ENCODE measurements at regions not wholly inside any gene's neighbourhood (a gene's known extent, or its start where the extent isn't known, plus 50 kb on each side); places are given as distances from the start of the nearest gene placed in this dataset.

GRCh38 chr11:119489087-119489486, 66.1 kb upstream of the THY1 start:
- no peak for DNase-seq

- DNase-seq = no peak
Measured at GRCh38 chr11:119488256-119488995, 65.5 kb upstream of the THY1 start.

- no peak for DNase-seq
Measured at GRCh38 chr11:119486691-119487259, 63.8 kb upstream of the THY1 start.

GRCh38 chr11:119486016-119486415, 63.0 kb upstream of the THY1 start:
- no peak for DNase-seq

GRCh38 chr11:119484741-119485605, 62.0 kb upstream of the THY1 start:
- no peak for DNase-seq

- DNase-seq = no peak
Measured at GRCh38 chr11:119483881-119484371, 61.0 kb upstream of the THY1 start.

GRCh38 chr11:119483341-119483880, 60.4 kb upstream of the THY1 start:
- DNase-seq = no peak

GRCh38 chr11:119482521-119483011, 59.6 kb upstream of the THY1 start:
- DNase-seq = no peak

GRCh38 chr11:119481667-119482400, 58.9 kb upstream of the THY1 start:
- no peak for DNase-seq

GRCh38 chr11:119481021-119481666, 58.2 kb upstream of the THY1 start:
- DNase-seq = peak; percentile 68

GRCh38 chr11:119480380-119481020, 57.5 kb upstream of the THY1 start:
- no peak for DNase-seq

GRCh38 chr11:119479685-119480275, 56.8 kb upstream of the THY1 start:
- no peak for DNase-seq

- peak; percentile 22 for DNase-seq
Measured at GRCh38 chr11:119478711-119479285, 55.8 kb upstream of the THY1 start.

- no peak for DNase-seq
Measured at GRCh38 chr11:119476666-119477331, 53.8 kb upstream of the THY1 start.

- DNase-seq = no peak
Measured at GRCh38 chr11:119476038-119476437, 53.1 kb upstream of the THY1 start.

- peak; percentile 77 for DNase-seq
Measured at GRCh38 chr11:119474682-119475596, 52.0 kb upstream of the THY1 start.

GRCh38 chr11:119473901-119474681, 51.1 kb upstream of the THY1 start:
- no peak for DNase-seq

GRCh38 chr11:119473226-119473625, 50.3 kb upstream of the THY1 start:
- no peak for DNase-seq
